ENCODE measurements at regions not wholly inside any gene's neighbourhood (a gene's known extent, or its start where the extent isn't known, plus 50 kb on each side); places are given as distances from the start of the nearest gene placed in this dataset.

DNA sequence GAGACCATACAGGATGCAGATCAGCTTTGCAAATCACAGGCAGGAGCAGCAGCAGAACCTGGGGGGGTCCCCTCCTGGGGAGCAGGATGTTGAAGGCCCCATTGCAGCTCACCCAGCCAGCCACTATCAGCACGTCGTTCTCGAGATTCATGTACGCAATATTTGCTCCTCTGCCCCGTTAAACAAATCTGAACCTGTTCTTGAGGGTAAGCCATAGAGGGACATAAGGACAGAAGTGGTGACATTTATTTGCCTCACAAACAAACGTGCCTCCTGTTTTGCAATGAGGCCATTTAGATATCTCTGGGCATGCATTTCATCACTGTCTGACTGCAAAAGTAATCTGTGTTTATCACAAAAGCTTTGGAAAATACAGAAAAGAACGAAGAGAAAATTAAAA lies 87.3 kb upstream of the BAIAP2L1 start:
- Histone ChIP-seq H3K36me3 (ENCODE audit: insufficient read depth, low read length) (no peaks in the 10 kb centered on the region), H2AFZ (ENCODE audit: low read depth, low read length) (no peak overlapping the region), H3K4me2 (ENCODE audit: low read length) (no peak overlapping the region), H3K4me3 (ENCODE audit: low read length) (no peak overlapping the region), H3K27ac (ENCODE audit: low read length) (no peak overlapping the region), H3K9ac (ENCODE audit: low read length) (no peak overlapping the region), H3K9me2 (ENCODE audit: insufficient read depth, low read length) (no peaks in the 10 kb centered on the region), H3F3A (ENCODE audit: insufficient read depth, low read length, poor library complexity, severe bottlenecking) (no peaks in the 10 kb centered on the region), H3K9me3 (ENCODE audit: low read length) (no peaks in the 10 kb centered on the region), H3K27me3 (ENCODE audit: insufficient read depth, low read depth, low read length) (no peaks in the 10 kb centered on the region), H3K79me2 (replicated peaks; ENCODE audit: insufficient read depth, low read length) (no peaks in the 10 kb centered on the region), H4K20me1 (ENCODE audit: insufficient read depth) (no peaks in the 10 kb centered on the region)
- TF ChIP-seq POLR2AphosphoS5 (IDR thresholded peaks at IDR 0.05): no peak
- TF ChIP-seq SMC3 (conservative IDR thresholded peaks at IDR 0.05; ENCODE audit: poor library complexity): no peak
- TF ChIP-seq EP300 (conservative IDR thresholded peaks at IDR 0.05; ENCODE audit: poor library complexity, severe bottlenecking): no peak
- TF ChIP-seq MXI1 (conservative IDR thresholded peaks at IDR 0.05; ENCODE audit: poor library complexity, severe bottlenecking): no peak
- no peak for TF ChIP-seq TAF1 (IDR thresholded peaks at IDR 0.05; ENCODE audit: low read depth)
- no peak for TF ChIP-seq EZH2 (IDR thresholded peaks at IDR 0.05; ENCODE audit: borderline replicate concordance, insufficient read depth, low read length, poor library complexity, severe bottlenecking)
- TF ChIP-seq, protein P1, sequence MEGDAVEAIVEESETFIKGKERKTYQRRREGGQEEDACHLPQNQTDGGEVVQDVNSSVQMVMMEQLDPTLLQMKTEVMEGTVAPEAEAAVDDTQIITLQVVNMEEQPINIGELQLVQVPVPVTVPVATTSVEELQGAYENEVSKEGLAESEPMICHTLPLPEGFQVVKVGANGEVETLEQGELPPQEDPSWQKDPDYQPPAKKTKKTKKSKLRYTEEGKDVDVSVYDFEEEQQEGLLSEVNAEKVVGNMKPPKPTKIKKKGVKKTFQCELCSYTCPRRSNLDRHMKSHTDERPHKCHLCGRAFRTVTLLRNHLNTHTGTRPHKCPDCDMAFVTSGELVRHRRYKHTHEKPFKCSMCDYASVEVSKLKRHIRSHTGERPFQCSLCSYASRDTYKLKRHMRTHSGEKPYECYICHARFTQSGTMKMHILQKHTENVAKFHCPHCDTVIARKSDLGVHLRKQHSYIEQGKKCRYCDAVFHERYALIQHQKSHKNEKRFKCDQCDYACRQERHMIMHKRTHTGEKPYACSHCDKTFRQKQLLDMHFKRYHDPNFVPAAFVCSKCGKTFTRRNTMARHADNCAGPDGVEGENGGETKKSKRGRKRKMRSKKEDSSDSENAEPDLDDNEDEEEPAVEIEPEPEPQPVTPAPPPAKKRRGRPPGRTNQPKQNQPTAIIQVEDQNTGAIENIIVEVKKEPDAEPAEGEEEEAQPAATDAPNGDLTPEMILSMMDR (IDR thresholded peaks at IDR 0.05; ENCODE audit: poor library complexity, severe bottlenecking): no peak
- TF ChIP-seq, protein P2, sequence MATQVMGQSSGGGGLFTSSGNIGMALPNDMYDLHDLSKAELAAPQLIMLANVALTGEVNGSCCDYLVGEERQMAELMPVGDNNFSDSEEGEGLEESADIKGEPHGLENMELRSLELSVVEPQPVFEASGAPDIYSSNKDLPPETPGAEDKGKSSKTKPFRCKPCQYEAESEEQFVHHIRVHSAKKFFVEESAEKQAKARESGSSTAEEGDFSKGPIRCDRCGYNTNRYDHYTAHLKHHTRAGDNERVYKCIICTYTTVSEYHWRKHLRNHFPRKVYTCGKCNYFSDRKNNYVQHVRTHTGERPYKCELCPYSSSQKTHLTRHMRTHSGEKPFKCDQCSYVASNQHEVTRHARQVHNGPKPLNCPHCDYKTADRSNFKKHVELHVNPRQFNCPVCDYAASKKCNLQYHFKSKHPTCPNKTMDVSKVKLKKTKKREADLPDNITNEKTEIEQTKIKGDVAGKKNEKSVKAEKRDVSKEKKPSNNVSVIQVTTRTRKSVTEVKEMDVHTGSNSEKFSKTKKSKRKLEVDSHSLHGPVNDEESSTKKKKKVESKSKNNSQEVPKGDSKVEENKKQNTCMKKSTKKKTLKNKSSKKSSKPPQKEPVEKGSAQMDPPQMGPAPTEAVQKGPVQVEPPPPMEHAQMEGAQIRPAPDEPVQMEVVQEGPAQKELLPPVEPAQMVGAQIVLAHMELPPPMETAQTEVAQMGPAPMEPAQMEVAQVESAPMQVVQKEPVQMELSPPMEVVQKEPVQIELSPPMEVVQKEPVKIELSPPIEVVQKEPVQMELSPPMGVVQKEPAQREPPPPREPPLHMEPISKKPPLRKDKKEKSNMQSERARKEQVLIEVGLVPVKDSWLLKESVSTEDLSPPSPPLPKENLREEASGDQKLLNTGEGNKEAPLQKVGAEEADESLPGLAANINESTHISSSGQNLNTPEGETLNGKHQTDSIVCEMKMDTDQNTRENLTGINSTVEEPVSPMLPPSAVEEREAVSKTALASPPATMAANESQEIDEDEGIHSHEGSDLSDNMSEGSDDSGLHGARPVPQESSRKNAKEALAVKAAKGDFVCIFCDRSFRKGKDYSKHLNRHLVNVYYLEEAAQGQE (IDR thresholded peaks at IDR 0.05; ENCODE audit: borderline replicate concordance): no peak
- TF ChIP-seq RAD21 (conservative IDR thresholded peaks at IDR 0.05): no peak

DNA sequence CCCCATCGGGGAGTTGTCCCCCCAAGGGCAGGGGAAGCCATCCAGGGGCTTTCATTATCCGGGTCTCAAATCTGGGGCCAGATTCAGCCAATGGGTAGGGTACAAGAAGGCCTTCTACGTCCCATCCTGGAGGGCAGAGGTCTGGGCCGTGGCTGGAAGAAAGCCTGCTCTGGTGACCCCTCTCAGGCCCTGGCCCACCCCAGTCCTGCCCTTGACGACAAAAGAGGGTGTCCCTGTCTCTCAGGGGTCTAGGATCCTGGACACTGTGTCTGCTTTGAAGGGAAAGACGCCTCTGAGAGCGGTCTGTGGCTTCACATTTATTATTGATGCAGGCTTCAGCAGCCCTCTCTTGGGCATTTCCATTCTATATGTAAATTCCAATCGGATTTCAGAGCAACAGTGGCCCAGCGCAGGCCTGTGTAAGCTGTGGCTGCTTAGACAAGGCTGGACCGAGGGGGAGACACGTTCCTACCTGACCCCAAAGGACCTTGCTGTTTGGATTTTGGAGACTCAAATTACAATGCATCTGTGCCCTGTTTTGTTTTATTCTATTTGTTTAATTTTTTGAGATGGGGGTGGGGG lies 83.2 kb upstream of the BAIAP2L1 start:
- no peaks in the 10 kb centered on the region for H3K36me3 ChIP-seq (ENCODE audit: insufficient read depth, low read length)
- H3K9me3 ChIP-seq (ENCODE audit: low read length): peaks cover 5% of the 10 kb centered on the region
- H3K9me2 ChIP-seq (ENCODE audit: insufficient read depth, low read length): no peaks in the 10 kb centered on the region
- H3F3A ChIP-seq (ENCODE audit: insufficient read depth, low read length, poor library complexity, severe bottlenecking): no peaks in the 10 kb centered on the region
- H3K27me3 ChIP-seq (ENCODE audit: insufficient read depth, low read depth, low read length): no peaks in the 10 kb centered on the region
- TF ChIP-seq MXI1 (conservative IDR thresholded peaks at IDR 0.05; ENCODE audit: poor library complexity, severe bottlenecking): no peak
- no peak for TF ChIP-seq EZH2 (IDR thresholded peaks at IDR 0.05; ENCODE audit: borderline replicate concordance, insufficient read depth, low read length, poor library complexity, severe bottlenecking)
- TF ChIP-seq SMC3 (conservative IDR thresholded peaks at IDR 0.05; ENCODE audit: poor library complexity): no peak
- no peak for TF ChIP-seq POLR2AphosphoS5 (IDR thresholded peaks at IDR 0.05)
- TF ChIP-seq, protein P1 (IDR thresholded peaks at IDR 0.05; ENCODE audit: poor library complexity, severe bottlenecking): no peak
- TF ChIP-seq, protein P2 (IDR thresholded peaks at IDR 0.05; ENCODE audit: borderline replicate concordance): no peak
- no peak for TF ChIP-seq TAF1 (IDR thresholded peaks at IDR 0.05; ENCODE audit: low read depth)
- no peak for TF ChIP-seq RAD21 (conservative IDR thresholded peaks at IDR 0.05)
- no peak for TF ChIP-seq EP300 (conservative IDR thresholded peaks at IDR 0.05; ENCODE audit: poor library complexity, severe bottlenecking)
- no peaks in the 10 kb centered on the region for H4K20me1 ChIP-seq (ENCODE audit: insufficient read depth)
- no peak overlapping the region for H3K4me3 ChIP-seq (ENCODE audit: low read length)
- H2AFZ ChIP-seq (ENCODE audit: low read depth, low read length): no peak overlapping the region
- no peak overlapping the region for H3K27ac ChIP-seq (ENCODE audit: low read length)
- no peak overlapping the region for H3K4me2 ChIP-seq (ENCODE audit: low read length)
- no peaks in the 10 kb centered on the region for H3K79me2 ChIP-seq (replicated peaks; ENCODE audit: insufficient read depth, low read length)
- H3K9ac ChIP-seq (ENCODE audit: low read length): no peak overlapping the region
